B cell (primary cell): ENCODE measurements at regions not wholly inside any gene's neighbourhood (a gene's known extent, or its start where the extent isn't known, plus 50 kb on each side); places are given as distances from the start of the nearest gene placed in this dataset.

Experiments
- ATAC-seq: fragments of 200-7000 bp; cut with Tn5 transposase; one replicate; pipeline ENCODE4 v1.10.0; 2021; ENCODE audit warnings: low read depth, mild to moderate bottlenecking, moderate number of reproducible peaks, moderate library complexity
- CTCF ChIA-PET: fragments of 350-600 bp; sonication (Branson Sonifier 250); formaldehyde crosslinking; loops from one replicate; lab custom pipeline; 2021; ENCODE audit warnings: antibody characterized with exemption, inconsistent platforms; lab: Charles Lee
- POLR2A ChIA-PET: fragments of 350-600 bp; sonication (Branson Sonifier 250); formaldehyde crosslinking; loops from one replicate; lab custom pipeline; 2021; ENCODE audit warnings: antibody characterized with exemption; lab: Charles Lee
- DNase-seq: peaks from one replicate; pipeline ENCODE4 v3.0.0; 2013
- H2AFZ ChIP-seq: 2 replicates; pipeline ENCODE4 v1.6.1; 2012; ENCODE audit warnings: mild to moderate bottlenecking, low read depth, low read length; ENCODE audit not compliant: insufficient read depth, poor library complexity, severe bottlenecking
- H3K27ac ChIP-seq, 2 donors: 1 replicate in 1 of 2; 2 replicates in 1 of 2; pipeline ENCODE4 v1.5.1; 2012 to 2013; ENCODE audit warnings: low read length in 2 of 2, mild to moderate bottlenecking in 2 of 2, moderate library complexity in 1 of 2
- H3K27me3 ChIP-seq, 4 experiments: fragments of 200-600 bp in 1 of 4; sonication (generic) in 1 of 4; replicated peaks in 1 of 4; 1 replicate in 2 of 4; 2 replicates in 2 of 4; pipeline versions ENCODE4 v1.6.1 to v1.7.0; 2013 to 2016; ENCODE audit warnings: low read length in 3 of 4, mild to moderate bottlenecking in 2 of 4, mixed read lengths in 1 of 4, moderate library complexity in 1 of 4; ENCODE audit not compliant: insufficient read depth in 4 of 4, control insufficient read depth in 3 of 4; ENCODE audit errors: control extremely low read depth in 1 of 4
- H3K36me3 ChIP-seq, 2 experiments: replicated peaks in 1 of 2; 1 replicate in 1 of 2; 2 replicates in 1 of 2; pipeline versions ENCODE4 v1.6.1 to v1.7.1; 2013; ENCODE audit warnings: low read length in 1 of 2; ENCODE audit not compliant: insufficient read depth in 2 of 2, control insufficient read depth in 1 of 2; ENCODE audit errors: control extremely low read depth in 1 of 2, extremely low read depth in 1 of 2
- H3K4me1 ChIP-seq, 2 donors: fragments of 200-600 bp in 1 of 2; sonication (generic) in 1 of 2; 1 replicate in 1 of 2; 2 replicates in 1 of 2; pipeline versions ENCODE4 v1.5.1 to v1.6.1; 2013 to 2017; ENCODE audit warnings: low read length in 2 of 2; ENCODE audit not compliant: control insufficient read depth in 2 of 2, insufficient read depth in 2 of 2
- H3K4me2 ChIP-seq: replicated peaks from 2 replicates; pipeline ENCODE3; 2012; ENCODE audit warnings: mild to moderate bottlenecking, low read depth, low read length; ENCODE audit not compliant: poor library complexity, severe bottlenecking
- H3K4me3 ChIP-seq, 5 experiments: fragments of 200-600 bp in 1 of 5; sonication (generic) in 1 of 5; 1 replicate in 3 of 5; 2 replicates in 2 of 5; pipeline versions ENCODE4 v1.5.1 to v1.7.0; 2011 to 2016; ENCODE audit warnings: low read length in 4 of 5, mild to moderate bottlenecking in 4 of 5, low read depth in 2 of 5, control low read depth in 1 of 5, moderate library complexity in 1 of 5; ENCODE audit not compliant: insufficient read depth in 1 of 5; ENCODE audit errors: control extremely low read depth in 1 of 5, extremely low read depth in 1 of 5
- H3K79me2 ChIP-seq: fragments of 200-600 bp; sonication (generic); one replicate; pipeline ENCODE4 v1.6.0; 2016; ENCODE audit warnings: low read length; ENCODE audit not compliant: control insufficient read depth, insufficient read depth
- H3K9ac ChIP-seq: fragments of 200-600 bp; sonication (generic); 2 replicates; pipeline ENCODE4 v1.6.1; 2017; ENCODE audit warnings: mild to moderate bottlenecking, low read length, moderate library complexity
- H3K9me3 ChIP-seq, 3 donors: one replicate each; pipeline versions ENCODE4 v1.6.1 to v1.7.1; 2013; ENCODE audit warnings: low read length in 2 of 3; ENCODE audit not compliant: control insufficient read depth in 2 of 3, insufficient read depth in 1 of 3; ENCODE audit errors: control extremely low read depth in 1 of 3
- H4K20me1 ChIP-seq: 2 replicates; pipeline ENCODE4 v1.6.0; 2012; ENCODE audit warnings: mild to moderate bottlenecking, low read length; ENCODE audit not compliant: insufficient read depth, control insufficient read depth, poor library complexity, severe bottlenecking
- H3K27ac Mint-ChIP-seq: one replicate; pipeline ENCODE4 v1.8.0; 2021; ENCODE audit warnings: mixed read lengths
- H3K27me3 Mint-ChIP-seq: one replicate; pipeline ENCODE4 v1.8.0; 2021; ENCODE audit warnings: mixed read lengths
- H3K4me1 Mint-ChIP-seq: one replicate; pipeline ENCODE4 v1.8.0; 2021; ENCODE audit warnings: mixed read lengths
- H3K4me3 Mint-ChIP-seq: one replicate; pipeline ENCODE4 v1.8.0; 2021; ENCODE audit warnings: mixed read lengths
- H3K9me3 Mint-ChIP-seq: one replicate; pipeline ENCODE4 v1.8.0; 2022; ENCODE audit warnings: mixed read lengths; ENCODE audit not compliant: insufficient read depth
- EZH2 ChIP-seq: IDR thresholded peaks from 2 replicates; pipeline ENCODE4 v1.6.1; 2012; ENCODE audit warnings: borderline replicate concordance, low read depth, mild to moderate bottlenecking, moderate library complexity, low read length; ENCODE audit not compliant: insufficient read depth, poor library complexity, severe bottlenecking
- WGBS: methylation state at CpG from one replicate; pipeline ENCODE4 v1.1.5; 2013; ENCODE audit warnings: missing lambda C conversion rate; ENCODE audit not compliant: insufficient coverage; 5-methylcytosine and 5-hydroxymethylcytosine counted together
- intact Hi-C: fragments of 100-400 bp; cut with micrococcal nuclease; formaldehyde crosslinking; loops from one replicate; pipeline ENCODE4 v1.10.0; 2022
- TF ChIP-seq, protein P1 (sequence below): fragments of 200-600 bp; IDR thresholded peaks from one replicate; pipeline ENCODE4 v1.8.0; 2022; ENCODE audit warnings: antibody characterized with exemption, mild to moderate bottlenecking

DNA sequence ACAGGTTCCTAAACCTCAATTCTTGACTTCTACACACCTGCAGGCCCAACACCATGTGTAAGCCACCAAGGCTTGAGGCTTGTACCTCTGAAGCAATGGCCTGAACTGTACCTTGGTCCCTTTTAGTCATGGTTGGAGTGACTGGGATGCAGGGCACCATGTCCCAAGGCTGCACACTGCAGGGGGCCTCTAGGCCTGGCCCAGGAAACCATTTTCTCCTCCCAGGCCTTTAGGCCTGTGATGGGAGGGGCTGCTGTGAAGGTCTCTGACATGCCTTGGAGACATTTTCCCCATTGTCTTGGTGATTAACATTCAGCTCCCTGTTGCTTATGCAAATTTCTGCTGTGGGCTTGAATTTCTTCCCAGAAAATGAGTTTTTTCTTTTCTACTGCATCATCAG, 75.8 kb upstream of the ZNF678 start:
- Histone ChIP-seq H3K4me1 (no peaks in the 10 kb centered on the region), H3K79me2 (no peaks in the 10 kb centered on the region), H3K36me3 (no peaks in the 10 kb centered on the region), H3K27me3 (no peaks in the 10 kb centered on the region), H3K27ac (no peak overlapping the region), H3K9me3 (peaks cover 0 to 11% (median 0%) of the 10 kb centered on the region in 3 donors), H2AFZ (no peak overlapping the region), H4K20me1 (no peaks in the 10 kb centered on the region), H3K4me3 (no peak overlapping the region), H3K9ac (no peak overlapping the region), H3K4me2 (no peak overlapping the region)
- CTCF ChIA-PET: no interaction called here
- Mint-ChIP-seq H3K9me3 (peaks cover 3% of the 10 kb centered on the region), H3K4me3 (no peak overlapping the region), H3K4me1 (no peaks in the 10 kb centered on the region), H3K27ac (no peak overlapping the region), H3K27me3 (no peaks in the 10 kb centered on the region)
- no peak for DNase-seq
- no peak for TF ChIP-seq EZH2
- TF ChIP-seq, protein P1, sequence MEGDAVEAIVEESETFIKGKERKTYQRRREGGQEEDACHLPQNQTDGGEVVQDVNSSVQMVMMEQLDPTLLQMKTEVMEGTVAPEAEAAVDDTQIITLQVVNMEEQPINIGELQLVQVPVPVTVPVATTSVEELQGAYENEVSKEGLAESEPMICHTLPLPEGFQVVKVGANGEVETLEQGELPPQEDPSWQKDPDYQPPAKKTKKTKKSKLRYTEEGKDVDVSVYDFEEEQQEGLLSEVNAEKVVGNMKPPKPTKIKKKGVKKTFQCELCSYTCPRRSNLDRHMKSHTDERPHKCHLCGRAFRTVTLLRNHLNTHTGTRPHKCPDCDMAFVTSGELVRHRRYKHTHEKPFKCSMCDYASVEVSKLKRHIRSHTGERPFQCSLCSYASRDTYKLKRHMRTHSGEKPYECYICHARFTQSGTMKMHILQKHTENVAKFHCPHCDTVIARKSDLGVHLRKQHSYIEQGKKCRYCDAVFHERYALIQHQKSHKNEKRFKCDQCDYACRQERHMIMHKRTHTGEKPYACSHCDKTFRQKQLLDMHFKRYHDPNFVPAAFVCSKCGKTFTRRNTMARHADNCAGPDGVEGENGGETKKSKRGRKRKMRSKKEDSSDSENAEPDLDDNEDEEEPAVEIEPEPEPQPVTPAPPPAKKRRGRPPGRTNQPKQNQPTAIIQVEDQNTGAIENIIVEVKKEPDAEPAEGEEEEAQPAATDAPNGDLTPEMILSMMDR: no peak
- POLR2A ChIA-PET: interaction anchor here (0.6 kb wide), 1 partner anchor 615 kb away, joined by 3 read pairs; no protein-coding TSS in a partner anchor
- intact Hi-C loops: no loop called here
- no peak for ATAC-seq

DNA sequence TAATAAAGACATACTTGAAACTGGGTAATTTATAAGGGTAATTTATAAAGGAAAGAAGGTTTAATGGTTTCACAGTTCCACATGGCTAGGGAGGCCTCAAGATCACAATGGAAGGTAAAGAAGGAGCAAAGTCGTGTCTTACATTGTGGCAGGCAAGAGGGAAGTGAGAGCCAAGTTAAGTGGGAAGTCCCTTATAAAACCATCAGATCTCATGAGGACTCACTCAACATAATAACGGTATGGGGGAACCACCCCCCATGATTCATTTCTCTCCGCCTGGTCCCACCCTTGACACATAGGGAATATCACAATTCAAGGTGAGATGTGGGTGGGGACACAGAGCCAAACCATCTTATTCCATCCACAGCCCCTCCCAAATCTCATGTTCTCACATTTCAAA, 76.8 kb upstream of the ZNF678 start:
- WGBS: no CpG with 5 or more reads among the region's 3 CpGs

More for the DNA sequence above, 76.8 kb upstream of the ZNF678 start:
- H3K36me3 ChIP-seq: no peaks in the 10 kb centered on the region
- TF ChIP-seq, protein P1: no peak
- TF ChIP-seq EZH2: no peak
- Mint-ChIP-seq H3K9me3 (peaks cover 3% of the 10 kb centered on the region), H3K27me3 (peaks cover 3% of the 10 kb centered on the region), H3K4me3 (no peak overlapping the region), H3K27ac (no peak overlapping the region), H3K4me1 (no peaks in the 10 kb centered on the region)
- H3K79me2 ChIP-seq: no peaks in the 10 kb centered on the region
- no peaks in the 10 kb centered on the region for H4K20me1 ChIP-seq
- peaks cover 0 to 11% (median 0%) of the 10 kb centered on the region in 3 donors for H3K9me3 ChIP-seq
- no peaks in the 10 kb centered on the region for H3K4me1 ChIP-seq
- no peak overlapping the region for H3K4me3 ChIP-seq
- H3K4me2 ChIP-seq: no peak overlapping the region
- H2AFZ ChIP-seq: no peak overlapping the region
- POLR2A ChIA-PET: no interaction called here
- intact Hi-C loops: no loop called here
- ATAC-seq: no peak
- peak; percentile 17 for DNase-seq
- H3K9ac ChIP-seq: no peak overlapping the region
- CTCF ChIA-PET: no interaction called here
- H3K27me3 ChIP-seq: no peaks in the 10 kb centered on the region
- H3K27ac ChIP-seq: no peak overlapping the region
